GM13977 (cell line): ENCODE measurements at regions not wholly inside any gene's neighbourhood (a gene's known extent, or its start where the extent isn't known, plus 50 kb on each side); places are given as distances from the start of the nearest gene placed in this dataset.

Source experiments
- DNase-seq: peaks from one replicate; pipeline ENCODE4 v3.0.0; 2012; ENCODE audit warnings: low spot score
- in situ Hi-C: fragments of 300-500 bp; cut with MboI; formaldehyde crosslinking; loops from one replicate; pipeline ENCODE4 v1.12.0; 2022; ENCODE audit warnings: low sequenced_read_pairs, low pct_unique_long_range_greater_than_20kb, mixed read lengths, inconsistent platforms; ENCODE audit not compliant: unreplicated experiment
- TF ChIP-seq, protein P1 (sequence below): IDR thresholded peaks from 2 replicates; pipeline ENCODE4 v1.5.1; 2012; ENCODE audit warnings: mild to moderate bottlenecking, control low read depth; ENCODE audit not compliant: insufficient read depth; ENCODE audit errors: extremely low read depth, missing control alignments

DNA sequence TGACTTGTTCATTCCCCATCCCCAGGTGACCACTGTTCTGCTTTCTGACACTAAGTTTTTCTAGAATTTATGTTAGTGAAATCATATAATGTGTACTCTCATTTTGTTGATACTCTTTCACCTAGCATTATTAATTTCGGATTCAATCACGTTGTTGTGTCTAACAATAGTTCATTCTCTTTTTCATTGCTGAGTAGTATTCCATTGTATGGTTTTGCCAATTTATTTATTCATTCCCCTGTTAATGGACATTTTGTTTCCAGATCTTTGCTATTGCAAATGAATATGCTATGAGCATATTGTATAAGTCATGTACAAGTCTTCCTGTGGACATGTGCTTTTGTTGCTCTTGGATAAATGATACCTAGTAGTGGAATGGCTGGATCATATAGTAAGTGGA is 146.4 kb downstream of the FAM204A start:
- in situ Hi-C loops, result no loop called here
- TF ChIP-seq, protein P1, sequence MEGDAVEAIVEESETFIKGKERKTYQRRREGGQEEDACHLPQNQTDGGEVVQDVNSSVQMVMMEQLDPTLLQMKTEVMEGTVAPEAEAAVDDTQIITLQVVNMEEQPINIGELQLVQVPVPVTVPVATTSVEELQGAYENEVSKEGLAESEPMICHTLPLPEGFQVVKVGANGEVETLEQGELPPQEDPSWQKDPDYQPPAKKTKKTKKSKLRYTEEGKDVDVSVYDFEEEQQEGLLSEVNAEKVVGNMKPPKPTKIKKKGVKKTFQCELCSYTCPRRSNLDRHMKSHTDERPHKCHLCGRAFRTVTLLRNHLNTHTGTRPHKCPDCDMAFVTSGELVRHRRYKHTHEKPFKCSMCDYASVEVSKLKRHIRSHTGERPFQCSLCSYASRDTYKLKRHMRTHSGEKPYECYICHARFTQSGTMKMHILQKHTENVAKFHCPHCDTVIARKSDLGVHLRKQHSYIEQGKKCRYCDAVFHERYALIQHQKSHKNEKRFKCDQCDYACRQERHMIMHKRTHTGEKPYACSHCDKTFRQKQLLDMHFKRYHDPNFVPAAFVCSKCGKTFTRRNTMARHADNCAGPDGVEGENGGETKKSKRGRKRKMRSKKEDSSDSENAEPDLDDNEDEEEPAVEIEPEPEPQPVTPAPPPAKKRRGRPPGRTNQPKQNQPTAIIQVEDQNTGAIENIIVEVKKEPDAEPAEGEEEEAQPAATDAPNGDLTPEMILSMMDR, result no peak
- no peak for DNase-seq

DNA sequence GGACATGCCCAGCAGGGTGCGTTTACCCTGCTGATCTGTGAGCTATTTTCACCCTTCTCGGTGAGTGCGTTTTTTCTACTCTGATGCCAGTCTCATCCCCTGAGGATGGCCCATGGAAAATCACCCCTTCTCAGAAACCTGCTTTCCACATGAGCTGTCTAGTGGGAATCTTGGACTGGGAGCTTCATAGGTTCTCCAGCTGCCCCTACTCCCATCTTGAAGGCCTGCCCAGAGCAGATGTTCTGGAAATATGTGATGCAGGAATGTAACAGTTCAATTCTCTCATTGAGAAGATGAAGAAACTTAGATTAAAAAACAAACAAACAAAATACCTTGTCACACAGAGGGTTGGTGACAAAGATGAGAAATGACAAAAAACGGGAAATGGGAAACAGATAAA is 146.9 kb upstream of the RAB11FIP2 start:
- TF ChIP-seq, protein P1, result no peak
- DNase-seq, result no peak
- in situ Hi-C loops, result no loop called here

- DNase-seq, result no peak
- TF ChIP-seq, protein P1, result no peak
- in situ Hi-C loops, result no loop called here
These were observed 134.3 kb upstream of the RAB11FIP2 start for GRCh38 chr10:118181021-118181420.

- TF ChIP-seq, protein P1, result no peak
- in situ Hi-C loops, result no loop called here
- no peak for DNase-seq
These were observed 128.4 kb upstream of the RAB11FIP2 start for GRCh38 chr10:118175148-118175547.

GRCh38 chr10:118173296-118173695 is 126.6 kb upstream of the RAB11FIP2 start:
- no peak for DNase-seq
- TF ChIP-seq, protein P1, result no peak
- in situ Hi-C loops, result no loop called here

DNA sequence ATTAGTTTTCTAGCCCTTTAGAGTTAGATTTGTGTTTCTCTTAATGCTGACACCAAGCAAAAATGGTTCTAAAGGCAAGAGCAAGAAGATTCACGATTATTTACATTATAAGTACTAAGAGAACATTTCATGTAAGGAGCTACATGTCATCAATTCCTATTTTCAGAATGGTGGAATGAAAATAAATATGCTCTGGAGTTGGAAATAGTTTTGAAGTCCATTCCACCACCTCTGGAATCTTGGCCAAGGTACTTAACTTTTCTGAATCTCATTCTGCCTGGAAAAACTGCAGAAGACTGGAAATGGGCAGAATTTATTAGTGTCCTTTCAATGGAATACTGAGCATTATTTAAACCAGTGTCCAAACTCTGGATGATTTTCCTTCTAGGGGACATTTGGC is 125.1 kb upstream of the RAB11FIP2 start:
- in situ Hi-C loops, result no loop called here
- TF ChIP-seq, protein P1, result no peak
- no peak for DNase-seq
